Adrenal gland (tissue), 9 donors: ENCODE measurements at regions not wholly inside any gene's neighbourhood (a gene's known extent, or its start where the extent isn't known, plus 50 kb on each side); places are given as distances from the start of the nearest gene placed in this dataset.

Source experiments
- DNase-seq, 7 donors: peaks; one replicate each; pipeline ENCODE4 v3.0.0-alpha.2; 2019 to 2020
- H3K27ac ChIP-seq, 5 donors: fragments of 200-600 bp; sonication (generic) in 4 of 5; 1 replicate in 3 of 5; 2 replicates in 2 of 5; pipeline versions ENCODE4 v1.5.1 to v1.8.0; 2016 to 2020; ENCODE audit warnings: mild to moderate bottlenecking in 1 of 5
- H3K27me3 ChIP-seq: fragments of 200-600 bp; 2 replicates; pipeline ENCODE4 v1.8.0; 2021
- H3K36me3 ChIP-seq, 2 donors: fragments of 200-600 bp; replicated peaks in 1 of 2; 1 replicate in 1 of 2; 2 replicates in 1 of 2; pipeline versions ENCODE4 v1.5.1 to v1.8.0; 2018 to 2022
- H3K4me1 ChIP-seq, 2 donors: fragments of 200-600 bp; replicated peaks in 1 of 2; 1 replicate in 1 of 2; 2 replicates in 1 of 2; pipeline versions ENCODE4 v1.5.1 to v1.8.0; 2018 to 2021
- H3K4me3 ChIP-seq, 4 donors: fragments of 200-600 bp; sonication (generic) in 3 of 4; one replicate each; pipeline ENCODE4 v1.5.1; 2016 to 2018
- H3K9me3 ChIP-seq, 3 donors: fragments of 200-600 bp; sonication (generic) in 1 of 3; replicated peaks in 1 of 3; 1 replicate in 2 of 3; 2 replicates in 1 of 3; pipeline versions ENCODE4 v1.5.1 to v1.8.0; 2016 to 2021
- CTCF ChIP-seq, 6 experiments: fragments of 450-650 bp in 4 of 6; fragments of 200-600 bp in 2 of 6; sonication (generic) in 1 of 6; IDR thresholded peaks; 1 replicate in 5 of 6; 2 replicates in 1 of 6; pipeline versions ENCODE4 v1.5.1 to v1.8.0; 2016 to 2021; ENCODE audit warnings: antibody characterized with exemption in 6 of 6, mild to moderate bottlenecking in 2 of 6, moderate library complexity in 1 of 6
- POLR2A ChIP-seq, 2 donors: fragments of 450-650 bp; IDR thresholded peaks; one replicate each; pipeline ENCODE4 v1.6.1; 2017; ENCODE audit warnings: antibody characterized with exemption in 2 of 2, mild to moderate bottlenecking in 2 of 2, moderate library complexity in 1 of 2
- WGBS, 4 donors: extraction: QIAGEN DNeasy Blood & Tissue Kit in 2 of 4; methylation state at CpG; one replicate each; pipeline versions ENCODE4 v1.1.5 to v1.1.7; 2013 to 2017; 5-methylcytosine and 5-hydroxymethylcytosine counted together
- intact Hi-C, 2 donors: fragments of 100-400 bp; cut with DNase I; formaldehyde crosslinking; loops; one replicate each; pipeline versions ENCODE4 v1.14.1 to v1.15.0; 2022 to 2023
- donor health status: healthy with polysubstance abuse.
- donor health status: Bipolar disorder and iron deficiency.
- donor health status: DM: yes; HTN: yes; CAD: no.
- donor health status: DM: no; HTN: no; CAD: no.
- donor health status: DM: no; HTN: no; CAD: no.

- H3K4me3 ChIP-seq: no peak overlapping the region
- WGBS, 4 donors: 54 to 72% (median 63%) methylated on average over 7 of the region's 7 CpGs
- no peak for DNase-seq
- no peaks in the 10 kb centered on the region for H3K27me3 ChIP-seq
- no peaks in the 10 kb centered on the region for H3K9me3 ChIP-seq
- H3K4me1 ChIP-seq: no peaks in the 10 kb centered on the region
- no peaks in the 10 kb centered on the region for H3K36me3 ChIP-seq
- intact Hi-C loops: loop anchor here in 1 of 2 donors (5.0 kb wide), 1 partner anchor 139 kb away; no protein-coding TSS in a partner anchor
- TF ChIP-seq CTCF (IDR thresholded peaks at IDR 0.05): no peak
- TF ChIP-seq POLR2A (IDR thresholded peaks at IDR 0.05): no peak
- no peak overlapping the region for H3K27ac ChIP-seq
Measured at GRCh38 chr9:761176-761792, 80.2 kb upstream of the DMRT1 start.

- no peak overlapping the region for H3K4me3 ChIP-seq
- no peaks in the 10 kb centered on the region for H3K9me3 ChIP-seq
- no peak overlapping the region for H3K27ac ChIP-seq
- WGBS, 4 donors: 78 to 92% (median 81%) methylated on average over 9 to 13 of the region's 13 CpGs
- no peaks in the 10 kb centered on the region for H3K36me3 ChIP-seq
- intact Hi-C loops: loop anchor here in 1 of 2 donors (5.0 kb wide), 1 partner anchor 140 kb away; no protein-coding TSS in a partner anchor
- DNase-seq: no peak
- no peaks in the 10 kb centered on the region for H3K27me3 ChIP-seq
- H3K4me1 ChIP-seq: no peaks in the 10 kb centered on the region
- TF ChIP-seq CTCF (IDR thresholded peaks at IDR 0.05) (no peak), POLR2A (IDR thresholded peaks at IDR 0.05) (no peak)
Measured at GRCh38 chr9:761793-762560, 79.5 kb upstream of the DMRT1 start.

- WGBS, 4 donors: 65 to 78% (median 76%) methylated on average over 6 of the region's 6 CpGs
Measured at GRCh38 chr9:763692-764091, 77.8 kb upstream of the DMRT1 start.

More at GRCh38 chr9:763692-764091, 77.8 kb upstream of the DMRT1 start:
- Histone ChIP-seq H3K9me3 (no peaks in the 10 kb centered on the region), H3K4me1 (no peaks in the 10 kb centered on the region), H3K4me3 (no peak overlapping the region), H3K36me3 (no peaks in the 10 kb centered on the region), H3K27me3 (no peaks in the 10 kb centered on the region), H3K27ac (no peak overlapping the region)
- TF ChIP-seq CTCF (IDR thresholded peaks at IDR 0.05): no peak
- TF ChIP-seq POLR2A (IDR thresholded peaks at IDR 0.05): no peak
- intact Hi-C loops: loop anchor here in 1 of 2 donors (5.0 kb wide), 1 partner anchor 141 kb away; no protein-coding TSS in a partner anchor
- DNase-seq: no peak
